GM18909 (cell line): ENCODE measurements at regions not wholly inside any gene's neighbourhood (a gene's known extent, or its start where the extent isn't known, plus 50 kb on each side); places are given as distances from the start of the nearest gene placed in this dataset.

ENCODE experiments used
- ATAC-seq: cut with Tn5 transposase; IDR thresholded peaks from one replicate; pipeline ENCODE4 v1.9.1; 2021; ENCODE audit warnings: mild to moderate bottlenecking; ENCODE audit not compliant: unreplicated experiment, poor library complexity

DNA sequence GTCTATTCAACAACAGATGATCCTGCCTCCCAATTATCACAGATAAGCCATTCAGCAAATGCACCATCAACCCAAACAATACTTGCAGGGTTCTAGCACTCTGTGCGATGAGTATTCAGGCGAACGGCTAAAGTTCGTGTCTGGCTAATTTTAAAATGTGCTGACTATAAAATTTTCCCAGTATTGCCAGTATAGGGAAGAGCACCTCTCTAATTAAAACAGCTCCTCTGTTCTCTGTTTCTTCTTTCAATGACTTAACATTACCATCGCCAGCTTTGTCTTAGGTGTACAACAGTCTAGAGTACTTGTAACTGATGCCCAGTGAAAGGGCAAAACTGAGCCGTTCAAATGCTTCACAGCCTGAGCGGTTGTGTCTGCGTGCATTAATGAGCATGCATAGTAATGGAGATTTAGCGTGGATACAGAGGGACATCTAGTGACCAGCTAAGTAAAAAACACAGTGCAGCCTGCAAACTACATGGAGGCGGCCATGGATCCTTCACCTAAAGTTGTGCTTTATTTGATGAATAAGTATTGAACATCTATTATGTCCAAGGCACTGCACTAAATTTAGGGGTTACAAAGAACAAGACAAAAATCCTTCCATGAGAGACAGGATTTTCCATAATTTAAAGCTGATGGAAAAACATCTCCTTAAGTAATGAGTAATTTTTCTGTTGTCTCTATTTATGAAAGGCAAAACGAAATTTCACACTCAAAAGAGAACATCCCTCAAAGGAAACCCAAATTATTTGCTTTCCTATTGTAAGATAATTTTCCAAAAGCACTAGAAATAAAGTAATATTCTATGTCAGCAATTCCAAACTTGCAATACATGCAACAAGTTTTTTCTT lies 120.0 kb downstream of the SETD4 start:
- no peak for ATAC-seq

DNA sequence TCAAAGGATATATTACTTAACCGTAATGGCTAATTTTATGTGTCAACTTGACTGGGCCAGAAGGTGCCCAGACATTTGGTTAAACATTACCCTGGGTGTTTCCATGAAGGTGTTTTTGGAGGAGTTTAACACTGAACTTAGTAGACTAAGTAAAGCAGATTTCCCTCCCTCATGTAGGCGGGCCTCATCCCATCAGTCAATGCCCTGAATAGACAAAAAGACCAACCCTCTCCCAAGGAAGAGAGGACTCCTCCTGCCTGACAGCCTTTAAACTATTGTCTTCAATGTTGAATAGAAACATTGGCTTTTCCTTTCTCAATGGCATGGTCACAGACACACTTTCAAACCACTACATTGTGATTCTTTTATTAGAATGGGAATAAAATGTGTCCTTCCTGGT lies 121.9 kb downstream of the SETD4 start:
- ATAC-seq: no peak

DNA sequence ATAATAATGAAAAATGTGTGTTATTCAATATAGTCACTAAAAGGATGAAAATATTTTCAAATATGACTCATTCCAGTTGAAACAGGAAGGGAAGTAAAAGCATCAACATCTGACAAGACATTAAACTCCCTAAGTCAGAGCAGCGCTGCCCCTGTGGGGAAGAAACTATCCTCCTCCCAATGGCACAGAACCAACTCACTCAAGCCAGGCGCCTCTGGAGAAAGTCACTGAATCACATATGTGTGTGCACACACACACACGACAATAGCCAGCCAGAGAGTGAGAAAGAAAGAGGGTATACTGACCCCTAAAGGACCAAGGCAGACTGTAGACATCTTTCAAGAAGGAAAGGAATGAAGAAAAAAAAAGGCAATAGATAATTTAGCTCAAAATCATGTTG lies 126.9 kb downstream of the SETD4 start:
- ATAC-seq: no peak

- peak; percentile 84 for ATAC-seq
Observed at GRCh38 chr21:35932232-35932911, 128.0 kb downstream of the SETD4 start.

DNA sequence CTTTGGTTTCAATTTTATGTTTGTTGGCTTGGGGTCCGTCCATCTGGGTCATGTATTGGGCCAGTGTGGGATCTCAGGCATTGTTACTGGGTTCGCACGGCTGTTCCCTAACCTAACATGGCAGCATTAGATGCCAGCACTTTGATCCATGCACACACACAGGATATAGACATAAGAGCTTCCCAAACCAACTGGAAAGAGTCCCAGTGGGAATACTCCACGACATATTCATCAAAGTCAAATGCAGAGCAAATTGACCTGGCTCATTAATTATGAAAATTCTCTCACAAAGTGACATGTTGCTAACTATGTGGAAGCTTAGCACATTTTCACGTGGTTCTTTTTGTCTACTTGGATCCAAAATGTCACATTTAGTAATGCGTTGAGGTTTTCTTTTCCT lies 130.4 kb downstream of the SETD4 start:
- no peak for ATAC-seq

GRCh38 chr21:35927262-35927661 lies 133.1 kb downstream of the SETD4 start:
- ATAC-seq: no peak

- ATAC-seq: no peak
Observed at GRCh38 chr21:35926003-35926740, 134.2 kb downstream of the SETD4 start.

DNA sequence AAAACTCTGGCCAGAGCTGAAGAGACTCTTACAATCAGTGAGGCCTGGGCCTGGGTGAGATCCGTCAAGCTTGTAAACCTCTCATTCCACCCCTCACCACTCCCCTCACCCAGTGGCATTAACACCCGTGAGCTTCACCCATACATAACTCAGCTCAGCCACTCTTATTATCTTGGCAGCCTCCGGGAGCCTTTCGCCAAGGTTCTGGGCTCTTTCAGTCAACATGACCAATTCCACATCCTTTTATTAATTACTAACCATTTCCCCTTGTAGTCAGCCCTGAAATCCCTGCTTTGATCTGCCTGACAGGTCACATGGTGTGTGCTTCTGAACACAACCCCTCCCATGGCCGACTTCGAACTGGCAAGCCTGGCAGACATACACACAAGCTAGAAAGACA lies 134.8 kb downstream of the SETD4 start:
- no peak for ATAC-seq

GRCh38 chr21:35924714-35925301 lies 135.5 kb downstream of the SETD4 start:
- ATAC-seq: no peak

GRCh38 chr21:35923971-35924370 lies 136.4 kb downstream of the SETD4 start:
- no peak for ATAC-seq

DNA sequence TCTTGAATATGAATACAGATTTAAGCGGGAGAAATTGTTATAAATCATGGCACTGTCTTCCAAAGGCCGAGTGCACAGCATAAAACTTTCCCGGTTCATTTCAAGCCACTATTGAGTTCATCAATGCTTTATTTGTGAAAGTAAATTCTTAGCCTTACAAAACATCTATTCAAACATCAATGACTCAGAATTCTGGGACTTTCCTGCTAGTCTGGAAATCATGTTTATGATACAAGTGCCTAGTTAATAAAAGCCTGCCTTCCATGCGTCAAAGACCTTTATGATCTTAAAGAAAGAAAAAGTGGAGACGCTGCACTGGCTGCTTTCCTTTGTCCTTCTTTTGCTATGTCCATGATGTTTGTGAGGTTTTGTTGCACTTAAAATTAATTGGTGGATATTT lies 137.7 kb downstream of the SETD4 start:
- no peak for ATAC-seq

GRCh38 chr21:35921471-35921870 lies 138.9 kb downstream of the SETD4 start:
- ATAC-seq: no peak

DNA sequence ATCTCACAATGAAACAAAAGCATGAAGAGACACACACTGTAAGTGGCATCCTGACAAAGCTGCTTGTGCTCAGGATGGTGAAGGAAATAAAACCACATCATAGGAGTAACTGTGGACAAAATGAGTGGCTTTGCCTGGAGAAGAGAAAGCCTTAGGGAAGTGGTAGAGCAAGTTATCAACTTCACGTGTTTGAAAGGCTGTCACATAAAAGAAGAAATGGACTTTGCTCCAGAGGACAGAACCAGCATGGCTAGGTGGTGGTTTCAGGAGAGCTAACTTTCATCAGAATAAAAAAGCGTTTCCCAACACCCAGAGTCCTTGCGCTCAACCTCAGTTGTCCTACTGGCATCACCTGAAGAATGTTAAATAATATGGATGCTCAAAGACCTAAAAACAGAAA lies 139.9 kb downstream of the SETD4 start:
- no peak for ATAC-seq

DNA sequence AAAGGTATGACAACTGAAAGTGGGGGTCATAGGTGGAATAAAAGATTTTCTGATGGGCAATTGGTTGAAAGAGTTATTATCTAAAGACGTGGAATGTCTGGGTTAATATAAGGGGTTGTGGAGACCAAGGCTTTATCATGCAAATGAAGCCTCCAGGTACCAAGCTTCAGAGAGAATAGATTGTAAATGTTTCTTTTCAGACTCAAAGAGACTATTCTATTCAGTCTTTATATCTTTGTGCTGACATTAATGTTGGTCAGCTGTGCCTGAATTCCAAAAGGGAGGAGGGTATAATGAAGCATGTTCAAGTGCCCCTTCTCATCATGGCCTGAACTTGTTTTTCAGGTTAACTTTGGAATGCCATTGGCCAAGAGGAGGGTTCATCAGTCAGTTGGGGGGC lies 145.3 kb downstream of the SETD4 start:
- ATAC-seq: no peak

- no peak for ATAC-seq
Observed at GRCh38 chr21:35911412-35912191, 148.7 kb downstream of the SETD4 start.

DNA sequence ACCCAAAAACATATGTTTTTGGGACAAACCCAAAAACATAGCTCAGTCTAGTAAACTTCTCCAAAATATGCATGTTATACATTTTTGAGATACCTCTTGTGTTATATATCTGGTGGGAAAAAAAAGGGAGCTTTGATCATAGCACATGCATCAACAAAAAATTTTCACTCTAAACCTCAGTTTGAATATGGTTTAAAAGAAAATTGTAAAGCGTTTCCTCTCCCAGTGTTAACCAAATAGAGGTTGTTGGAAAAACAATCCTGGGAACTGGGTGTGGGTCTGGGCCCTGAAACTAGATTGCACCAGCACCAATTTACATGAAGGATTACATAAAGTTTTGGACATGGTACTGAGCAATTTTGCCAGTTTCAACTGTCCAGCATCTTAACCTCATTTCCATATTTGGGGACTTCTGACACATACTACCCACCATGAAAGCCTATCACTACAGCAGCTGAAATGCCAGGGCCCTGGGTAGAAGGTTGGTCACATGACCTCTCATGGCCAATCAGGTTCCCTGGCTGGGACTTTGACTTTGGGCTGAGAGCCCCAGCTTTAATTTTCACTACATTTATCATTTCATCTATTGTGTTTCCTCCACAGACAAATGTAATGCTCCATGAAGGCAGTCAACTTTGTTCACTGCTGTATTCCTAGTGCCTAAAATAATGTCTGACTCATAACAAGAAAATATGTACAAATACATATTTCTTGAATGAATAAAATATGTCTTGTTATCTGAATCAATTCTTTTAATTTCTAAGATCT lies 150.7 kb downstream of the SETD4 start:
- ATAC-seq: no peak

DNA sequence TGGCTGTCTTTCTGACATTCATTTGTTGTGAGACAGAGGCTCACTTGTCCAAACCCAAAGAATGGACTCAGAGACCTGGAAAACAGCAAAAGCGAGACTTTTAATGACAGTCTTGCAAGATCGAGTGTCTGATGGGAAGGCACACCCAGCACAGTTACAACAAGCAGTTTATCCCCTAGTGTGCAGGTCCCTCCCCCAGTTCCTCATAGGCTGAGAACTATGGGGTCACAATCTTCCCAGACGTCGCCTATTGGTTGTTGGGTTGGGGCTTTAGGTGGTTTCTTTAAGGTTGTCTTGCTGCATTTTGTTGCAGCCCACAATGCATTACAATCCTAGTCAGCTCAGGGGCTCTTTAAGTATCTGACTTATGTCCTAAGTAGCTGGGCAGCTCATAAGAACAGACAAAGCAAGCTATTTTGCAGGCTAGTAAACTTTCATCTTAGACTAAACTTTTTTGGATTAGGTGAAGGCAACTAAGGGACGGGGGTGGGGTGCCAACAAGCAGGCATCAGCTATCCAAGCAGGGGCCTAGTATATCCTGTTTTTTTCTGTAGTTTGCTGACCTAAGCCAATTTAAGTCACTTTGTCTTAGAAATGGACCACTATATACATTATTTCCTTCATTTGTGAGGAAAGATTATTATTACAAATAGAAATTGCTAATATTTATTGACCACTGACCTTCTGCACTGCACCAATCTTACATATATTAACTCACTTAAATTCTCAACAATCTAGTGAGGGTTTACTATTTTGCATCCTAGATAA lies 151.8 kb downstream of the SETD4 start:
- no peak for ATAC-seq

DNA sequence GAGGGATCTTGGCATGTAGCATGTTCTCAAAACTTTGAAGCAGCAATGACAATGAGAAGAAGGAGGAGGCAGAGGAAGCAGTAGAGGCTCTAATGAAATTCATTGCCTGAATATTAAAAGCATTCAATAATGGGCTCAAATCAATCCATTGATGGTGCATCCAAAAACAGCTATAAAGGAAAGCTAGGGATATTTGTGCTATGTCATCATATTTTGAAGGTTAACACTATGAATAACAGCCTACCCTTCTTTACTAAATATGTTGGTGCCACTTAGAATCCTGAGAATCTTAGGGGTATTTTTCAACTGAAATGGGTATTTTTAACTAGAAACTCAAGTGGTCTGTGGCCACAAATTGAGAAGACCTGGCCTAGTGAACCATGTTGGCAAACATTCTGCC lies 153.7 kb downstream of the SETD4 start:
- no peak for ATAC-seq

DNA sequence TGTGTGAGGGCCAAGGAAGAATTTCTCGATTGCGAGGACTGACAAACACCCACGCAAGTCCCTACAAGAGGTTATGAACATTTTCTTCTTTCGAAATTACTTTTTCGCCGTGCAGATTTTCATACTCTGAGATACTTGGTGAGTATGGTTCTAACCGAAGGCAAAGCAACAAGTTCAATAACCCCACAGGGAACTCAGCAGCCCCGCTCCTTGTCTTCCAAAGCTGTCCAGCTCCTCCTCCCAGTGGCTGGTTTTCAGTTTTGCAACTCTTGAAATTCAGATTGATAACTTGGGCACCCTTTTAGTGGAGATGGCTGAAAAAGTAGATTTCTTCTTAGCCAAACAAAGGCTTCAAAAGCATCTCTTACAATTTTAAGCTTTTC lies 154.4 kb downstream of the SETD4 start:
- no peak for ATAC-seq
